Stimulated activated naive CD8-positive, alpha-beta T cell treated with anti-CD3 and anti-CD28 coated beads, Interleukin-15, Interleukin-2, amounts not matched to agents 100 U/mL and 50 U/mL, for 24 hours (primary cell): ENCODE measurements at regions not wholly inside any gene's neighbourhood (a gene's known extent, or its start where the extent isn't known, plus 50 kb on each side); places are given as distances from the start of the nearest gene placed in this dataset.
"Not testable (repeated sequence)": the region's sequence is repeated elsewhere in the genome, so short reads cannot be mapped to it uniquely, and the experiment has no call there.

ENCODE experiments used
- ATAC-seq: fragments of 150-1000 bp; cut with Tn5 transposase; one replicate; pipeline ENCODE4 v1.10.0; 2021
- DNase-seq: peaks from one replicate; pipeline ENCODE4 v3.0.0; 2021

DNA sequence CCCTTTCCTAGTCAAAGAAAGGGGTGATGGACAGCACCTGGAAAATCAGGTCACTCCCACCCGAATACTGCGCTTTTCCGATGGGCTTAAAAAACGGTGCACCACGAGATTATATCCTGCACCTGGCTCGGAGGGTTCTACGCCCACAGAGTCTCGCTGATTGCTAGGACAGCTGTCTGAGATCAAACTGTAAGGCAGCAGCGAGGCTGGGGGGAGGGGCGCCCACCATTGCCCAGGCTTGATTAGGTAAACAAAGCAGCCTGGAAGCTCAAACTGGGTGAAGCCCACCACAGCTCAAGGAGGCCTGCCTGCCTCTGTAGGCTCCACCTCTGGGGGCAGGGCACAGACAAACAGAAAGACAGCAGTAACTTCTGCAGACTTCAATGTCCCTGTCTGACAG is 783.4 kb downstream of the NSUN3 start:
- not testable (repeated sequence) for ATAC-seq, DNase-seq

DNA sequence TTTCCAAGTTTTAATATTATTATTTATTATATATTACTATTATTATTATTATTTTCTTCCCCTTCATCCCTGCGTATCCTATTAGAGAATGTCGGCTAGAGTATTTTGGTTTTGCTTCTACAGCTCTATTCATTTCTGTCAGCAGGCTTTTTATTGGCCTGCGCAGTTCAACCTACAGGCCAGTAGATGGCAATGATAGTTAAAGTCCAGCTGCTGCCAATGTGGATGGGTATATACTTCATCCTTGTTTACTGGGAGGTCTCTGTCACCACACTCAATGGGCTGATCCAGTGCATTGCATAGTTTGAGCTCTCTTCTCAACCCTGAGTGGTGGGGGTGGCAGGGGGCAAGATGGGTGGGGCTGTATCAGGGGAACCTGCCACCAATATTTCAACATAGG is 799.8 kb downstream of the NSUN3 start:
- ATAC-seq (no peak), DNase-seq (no peak)

DNA sequence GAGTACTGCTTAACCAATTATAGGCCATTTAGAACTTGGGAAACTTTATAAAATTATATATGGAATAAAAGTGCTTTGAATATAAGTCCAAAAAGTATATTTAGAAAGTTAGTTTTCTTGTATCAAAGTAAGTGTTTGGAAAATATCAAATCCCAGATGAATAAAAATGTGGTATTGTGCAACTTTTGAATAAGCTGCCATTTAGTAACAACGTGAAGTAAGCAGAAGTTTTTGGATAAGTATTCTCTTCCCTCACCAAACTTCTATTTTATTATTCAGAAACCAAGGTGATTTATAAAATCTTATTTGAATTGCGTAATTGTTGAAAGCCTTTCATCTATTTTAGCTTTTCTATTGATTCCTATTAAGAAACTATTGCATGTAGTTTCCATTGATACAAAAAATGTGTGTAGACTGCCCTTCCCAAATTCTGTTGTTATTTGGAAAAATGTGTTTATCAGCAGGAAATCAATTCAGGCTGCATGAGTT is 806.2 kb downstream of the NSUN3 start:
- ATAC-seq (no peak), DNase-seq (no peak)

DNA sequence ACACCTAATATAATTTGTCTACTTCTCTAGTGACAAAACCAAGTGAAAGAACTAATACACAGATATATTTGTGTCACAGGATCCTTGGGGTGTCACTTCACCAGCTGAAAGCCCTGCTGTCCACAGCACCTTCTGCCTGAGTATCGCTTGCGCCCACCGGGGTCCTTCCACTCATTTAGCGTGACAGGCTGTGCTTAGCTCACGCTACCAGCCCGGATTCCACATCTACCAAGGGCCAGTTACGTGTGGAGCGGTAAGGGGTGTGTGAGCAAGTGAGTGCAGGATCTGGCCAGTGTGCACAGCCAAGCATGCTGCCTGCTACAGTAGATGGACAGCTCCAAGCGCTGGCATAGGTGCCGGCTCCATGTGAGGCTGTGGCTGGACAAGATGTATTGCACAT is 810.9 kb downstream of the NSUN3 start:
- DNase-seq (no peak), ATAC-seq (no peak)

DNA sequence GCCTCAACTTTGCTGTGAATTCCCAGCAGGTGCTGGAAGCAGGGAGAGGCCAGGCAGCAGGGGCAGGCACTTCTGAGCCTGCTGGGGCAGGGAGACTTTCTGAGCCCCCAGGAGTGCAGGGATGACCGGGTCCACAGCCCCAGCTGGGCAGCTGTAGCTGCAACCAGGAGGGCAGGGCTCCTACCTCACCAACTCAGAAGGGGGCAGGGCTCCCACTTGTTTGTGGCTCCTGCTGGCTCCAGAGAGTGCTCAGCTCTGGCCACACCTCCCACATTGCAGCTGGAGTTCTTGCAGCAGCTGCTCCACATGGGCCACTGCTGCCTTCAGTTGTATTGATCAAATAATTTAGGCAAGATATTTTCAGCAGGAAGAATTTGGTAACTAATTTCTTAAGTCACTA is 812.3 kb downstream of the NSUN3 start:
- ATAC-seq (no peak), DNase-seq (no peak)

DNA sequence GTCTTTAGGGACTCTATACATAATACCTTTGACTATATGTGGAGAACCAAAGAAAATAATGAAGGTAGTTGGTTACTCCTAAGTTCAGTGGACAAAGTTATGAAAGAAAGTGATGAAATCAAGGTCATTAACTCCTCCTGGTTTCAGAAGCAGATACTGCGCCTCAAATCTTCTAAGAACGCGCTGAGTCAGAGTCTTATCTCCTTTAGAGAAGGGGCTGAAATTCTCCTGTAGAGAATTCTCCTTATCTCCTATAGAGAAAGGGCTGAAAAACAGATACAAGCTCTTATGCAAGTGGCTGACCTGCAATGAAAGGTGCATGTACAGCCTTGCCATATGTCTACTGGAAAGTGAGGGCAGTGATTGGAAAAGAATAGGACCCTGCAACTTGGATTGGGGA is 824.2 kb downstream of the NSUN3 start:
- no peak for DNase-seq

DNA sequence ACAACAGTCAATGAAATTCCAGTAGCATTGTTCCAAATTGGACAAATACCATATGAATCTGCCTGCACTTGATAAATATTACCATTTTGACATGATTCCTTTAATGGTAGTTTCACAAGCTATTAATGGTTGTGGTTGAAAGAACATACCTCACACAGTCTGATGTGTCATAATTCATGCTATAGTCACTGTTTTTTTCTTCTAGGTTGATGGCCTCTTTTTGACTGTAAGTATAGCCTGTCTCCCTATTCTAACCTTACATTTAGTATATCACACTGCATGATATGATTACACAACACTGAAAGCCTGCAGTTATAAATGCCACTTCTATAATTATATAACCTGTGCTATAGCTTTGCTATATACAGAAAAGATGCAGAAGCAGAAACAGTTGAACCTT is 834.1 kb downstream of the NSUN3 start:
- DNase-seq (no peak), ATAC-seq (no peak)

More for the DNA sequence above, 824.2 kb downstream of the NSUN3 start:
- no peak for ATAC-seq

DNA sequence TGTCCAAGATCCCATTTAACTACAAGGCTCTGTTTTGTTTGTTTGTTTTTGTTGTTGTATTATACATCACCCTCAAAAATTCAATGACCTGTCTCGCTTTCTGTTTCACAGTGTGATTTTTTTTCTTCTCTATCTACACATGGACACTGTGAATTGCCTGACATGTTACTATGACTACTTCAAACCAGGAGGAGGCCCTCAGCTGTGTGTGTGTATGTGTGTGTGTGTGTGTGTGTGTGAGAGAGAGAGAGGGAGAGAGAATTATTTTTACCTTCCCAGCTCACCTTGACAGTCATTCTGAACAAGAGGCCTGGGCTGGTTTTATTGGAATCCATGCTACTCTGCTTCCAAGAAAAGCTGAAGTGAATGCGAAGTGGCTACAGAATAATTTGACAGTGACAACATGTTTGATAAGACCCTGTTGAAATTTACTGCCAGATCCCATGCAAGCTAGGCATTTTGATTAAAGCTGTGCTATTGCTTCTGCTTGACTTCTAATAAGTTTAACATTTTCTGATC is 841.4 kb downstream of the NSUN3 start:
- no peak for ATAC-seq
- no peak for DNase-seq

DNA sequence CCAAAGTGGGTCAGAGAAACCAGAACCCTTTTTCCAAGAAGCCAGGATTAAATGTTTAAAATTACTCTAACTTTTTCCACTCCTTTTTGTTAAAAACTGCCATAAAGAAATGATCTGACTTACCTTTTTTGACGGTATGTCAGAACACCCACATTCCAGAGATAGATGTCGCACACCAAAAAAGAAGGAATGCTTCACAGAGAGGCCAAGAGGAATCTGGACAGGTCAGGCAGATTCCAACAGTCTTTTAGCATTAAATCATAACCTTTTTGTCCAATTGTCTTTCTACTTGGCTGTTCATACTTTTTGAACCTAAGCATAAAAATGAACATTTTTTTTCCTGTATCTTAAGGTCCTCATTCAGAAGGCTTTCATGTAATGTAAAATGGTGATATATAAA is 846.9 kb downstream of the NSUN3 start:
- DNase-seq (no peak), ATAC-seq (no peak)

DNA sequence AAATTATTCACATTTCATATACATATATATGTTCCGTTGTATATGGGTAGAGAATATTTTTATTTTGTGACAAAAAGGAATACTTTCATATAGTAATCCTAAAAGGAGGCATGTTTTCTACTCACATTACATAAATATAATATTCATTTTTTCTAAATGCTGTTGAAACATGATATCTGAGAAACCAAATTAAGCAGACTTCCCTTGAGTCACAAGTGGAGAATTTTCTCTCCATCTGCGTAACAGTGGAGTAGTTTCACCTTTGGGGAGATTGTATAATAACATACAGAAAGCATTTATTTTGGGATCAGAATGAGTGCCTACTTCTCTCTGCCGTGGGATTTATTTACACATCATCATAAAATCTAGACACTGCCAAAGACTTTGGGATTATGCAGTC is 849.8 kb downstream of the NSUN3 start:
- no peak for ATAC-seq
- DNase-seq: no peak

DNA sequence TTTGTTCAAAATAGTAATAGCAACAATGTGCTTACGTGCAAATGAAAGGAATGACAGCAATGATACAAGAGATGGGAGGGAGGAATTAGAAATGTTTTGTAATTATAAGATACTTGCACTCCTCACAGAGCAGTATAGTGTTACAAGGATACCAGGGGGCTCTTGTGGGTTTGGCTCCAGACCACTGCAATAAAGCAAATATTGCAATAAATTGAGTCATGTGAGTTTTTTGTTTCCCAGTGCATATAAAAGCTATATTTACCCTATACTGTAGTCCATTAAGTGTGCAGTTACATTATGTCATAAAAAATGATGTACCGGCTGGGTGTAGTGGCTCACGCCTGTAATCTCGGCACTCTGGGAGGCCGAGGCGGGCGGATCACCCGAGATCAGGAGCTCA is 864.3 kb downstream of the NSUN3 start:
- no peak for ATAC-seq
- no peak for DNase-seq

DNA sequence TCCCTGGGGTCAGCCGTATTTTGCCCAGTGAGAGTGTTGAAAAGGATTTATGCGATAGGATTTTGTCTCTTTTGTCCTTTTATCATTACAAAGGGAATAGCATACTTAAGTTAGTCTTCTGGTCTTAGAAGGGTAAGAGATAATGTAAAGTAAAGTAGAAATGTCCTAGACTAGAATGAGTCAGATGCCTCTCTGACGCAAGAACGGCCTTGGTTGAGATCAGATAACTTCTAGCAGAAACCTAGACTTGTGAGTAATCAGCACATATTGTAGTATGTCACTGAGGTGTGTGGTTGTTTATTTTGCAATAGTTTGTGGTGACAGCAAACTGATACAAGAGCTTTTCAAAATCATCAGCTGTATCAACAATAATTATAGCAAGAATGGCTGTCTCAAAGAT is 866.1 kb downstream of the NSUN3 start:
- ATAC-seq: no peak
- no peak for DNase-seq

DNA sequence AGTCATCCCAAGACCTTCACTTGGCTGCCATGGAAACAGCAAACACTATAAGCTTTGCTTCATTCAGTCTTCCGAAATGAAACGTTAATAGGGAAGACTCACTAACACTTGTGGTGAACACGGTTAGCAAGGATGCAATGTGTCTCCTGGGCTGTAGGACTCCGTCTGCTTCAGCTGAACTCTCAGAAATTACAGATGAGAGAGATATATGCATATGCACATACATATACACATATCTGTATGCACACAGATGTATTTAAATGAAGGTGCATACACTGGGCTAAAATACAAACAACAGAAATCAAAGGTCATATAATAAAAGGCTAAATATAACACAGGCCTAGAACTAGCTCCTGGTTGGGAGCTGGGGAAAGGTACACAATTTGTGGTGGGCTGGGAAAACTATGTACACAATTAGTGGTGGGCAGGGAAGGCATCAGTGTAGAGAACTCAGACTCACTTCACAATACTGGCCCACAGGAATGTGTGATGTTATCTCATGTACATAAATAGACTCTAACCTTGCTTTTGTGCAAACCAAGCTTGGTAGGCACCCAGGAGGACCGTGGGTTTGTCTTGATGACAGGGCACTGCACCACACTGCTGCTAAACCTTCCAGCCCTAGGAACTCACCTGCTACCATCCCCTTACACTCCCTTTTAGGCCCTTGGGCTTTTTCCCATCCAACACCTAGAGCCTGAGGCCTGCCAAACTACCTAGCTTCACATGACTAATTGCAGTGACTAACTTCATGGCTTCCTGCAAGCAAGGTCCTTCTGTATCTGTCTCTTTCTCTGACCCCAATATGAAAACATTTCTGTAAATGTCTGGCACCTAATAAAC is 873.1 kb downstream of the NSUN3 start:
- DNase-seq (no peak), ATAC-seq (no peak)

DNA sequence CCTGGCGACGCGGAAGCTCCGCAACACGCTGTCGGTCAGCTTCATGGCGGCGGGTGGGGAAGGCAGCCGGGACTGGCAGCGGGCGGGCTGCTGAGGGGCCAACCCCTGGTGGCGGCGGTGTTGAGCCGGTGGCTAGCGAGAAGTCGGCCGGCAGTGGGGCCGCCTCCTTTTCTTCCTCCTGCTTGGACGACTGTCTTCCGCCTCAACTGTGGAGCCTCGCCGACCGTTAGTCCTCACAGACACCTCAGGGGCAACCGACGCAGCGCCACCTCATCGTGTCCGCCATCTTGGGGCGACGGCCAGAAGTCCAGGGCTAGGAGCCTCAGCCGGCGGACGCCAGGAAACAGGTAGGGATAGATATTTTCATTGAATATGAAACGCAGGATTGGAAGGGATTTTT is 875.1 kb downstream of the NSUN3 start:
- no peak for ATAC-seq
- no peak for DNase-seq

DNA sequence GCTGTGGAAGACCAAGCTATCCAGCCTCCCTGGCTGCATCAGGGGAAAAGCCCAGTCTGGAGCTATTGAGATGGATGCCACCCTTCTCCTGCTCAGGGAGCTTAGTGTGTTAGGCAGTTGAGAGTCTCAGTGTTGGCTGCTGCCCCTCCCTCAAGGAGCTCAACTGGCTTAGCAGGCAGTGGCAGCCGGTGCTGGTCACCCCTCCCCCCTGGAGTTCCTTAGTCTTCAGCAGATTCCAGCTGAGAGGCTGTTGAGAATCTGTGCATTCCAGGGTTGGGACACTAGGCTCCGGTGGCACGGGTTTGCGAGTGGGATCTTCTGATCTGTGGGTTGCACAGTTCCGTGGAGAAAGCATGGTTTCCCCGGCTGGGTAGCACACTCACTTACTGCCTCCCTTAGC is 883.8 kb downstream of the NSUN3 start:
- no peak for ATAC-seq
- DNase-seq: no peak

DNA sequence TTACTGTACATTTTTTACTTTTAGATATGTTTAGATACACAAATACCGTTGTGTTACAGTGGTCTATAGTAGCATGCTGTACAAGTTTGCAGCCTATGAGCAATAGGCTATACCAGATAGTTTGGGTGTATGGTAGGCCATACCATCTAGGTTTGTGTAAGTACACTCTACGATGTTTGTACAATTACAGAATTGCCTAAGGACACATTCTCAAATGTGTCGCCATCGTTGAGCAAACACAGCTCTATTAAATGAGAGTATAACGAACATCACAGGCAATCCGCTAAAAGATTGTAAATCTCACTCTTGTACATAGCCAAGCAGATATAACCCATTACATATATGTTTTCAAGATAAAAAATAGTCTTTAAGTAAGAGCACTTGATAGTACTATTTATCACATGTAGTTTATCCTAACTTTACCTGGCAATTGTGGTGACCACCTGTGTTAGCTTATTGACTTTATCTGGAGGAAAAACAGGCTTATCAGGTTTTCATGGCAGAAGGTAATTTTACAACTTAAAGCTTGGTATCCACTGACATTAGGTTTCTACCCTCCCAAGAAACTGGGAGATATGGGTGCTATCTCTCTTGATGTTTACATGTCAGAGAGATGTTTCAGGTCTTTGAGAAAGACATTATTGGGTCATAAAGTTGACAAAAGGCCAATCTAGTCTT is 898.7 kb downstream of the NSUN3 start:
- ATAC-seq: no peak
- no peak for DNase-seq

DNA sequence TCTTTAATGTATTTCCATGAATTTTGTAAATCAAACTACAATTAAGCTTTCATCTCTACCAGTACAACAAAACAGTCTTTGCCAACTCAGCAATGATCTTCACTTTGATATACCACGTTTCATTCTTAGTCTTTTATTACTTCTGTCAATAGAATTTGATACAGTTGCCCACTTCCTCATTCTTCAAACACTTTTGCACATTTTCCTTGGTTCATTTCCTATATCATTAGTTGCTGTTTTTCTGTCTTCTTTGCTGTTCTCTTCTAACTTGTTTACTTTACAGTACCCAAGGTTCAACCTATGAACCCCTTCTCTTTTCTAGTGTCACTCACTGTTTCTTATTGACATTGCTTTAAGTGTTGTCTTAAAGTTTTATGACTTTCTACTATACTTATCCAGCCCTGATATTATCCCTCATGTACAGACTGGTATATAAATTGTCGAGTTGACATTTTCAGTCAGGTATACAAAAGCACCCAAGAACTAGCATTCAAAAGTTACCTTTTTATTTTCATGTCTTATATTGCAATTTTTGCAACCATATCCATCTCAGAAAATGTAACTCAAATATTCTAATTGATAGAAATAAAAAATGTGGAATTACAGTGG is 903.1 kb downstream of the NSUN3 start:
- no peak for DNase-seq
- ATAC-seq: no peak

DNA sequence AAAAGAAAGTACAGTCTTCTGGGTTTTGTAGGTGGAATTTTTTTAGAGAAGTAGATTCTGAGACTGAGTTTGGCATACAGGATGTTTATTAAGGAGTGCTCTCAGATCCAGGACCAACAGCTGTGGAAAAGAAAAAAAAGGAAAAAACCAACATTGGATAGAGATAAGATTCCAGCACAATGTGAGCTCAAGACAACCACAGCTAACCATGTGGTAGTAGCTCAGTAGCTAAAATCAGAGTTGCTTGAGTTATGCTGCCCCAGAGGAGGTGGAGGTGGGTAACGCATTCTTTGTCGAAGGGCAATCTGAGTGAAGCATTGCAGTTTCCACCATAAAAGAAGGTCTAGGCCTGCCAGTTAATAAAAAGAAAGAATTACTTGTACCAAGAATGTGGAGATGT is 904.3 kb downstream of the NSUN3 start:
- no peak for DNase-seq

DNA sequence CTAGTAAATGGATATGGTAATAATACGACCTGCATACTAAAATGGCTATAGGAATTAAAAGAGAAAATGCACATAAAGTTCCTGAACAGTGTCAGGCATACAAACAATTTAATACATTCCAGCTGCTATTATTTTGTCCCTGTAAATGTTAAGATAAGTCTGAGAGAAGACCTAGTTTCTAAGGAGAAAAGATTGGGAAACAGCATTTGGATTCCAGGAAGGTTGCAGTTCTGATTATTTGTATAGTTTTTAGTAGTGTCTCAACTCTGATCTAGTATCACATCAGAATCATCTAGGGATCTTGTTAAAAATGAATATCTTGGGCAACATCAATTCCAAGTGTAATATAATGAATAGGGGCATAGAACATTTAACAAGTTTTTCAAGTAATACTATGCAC is 905.7 kb downstream of the NSUN3 start:
- ATAC-seq (no peak), DNase-seq (no peak)

More for the DNA sequence above, 904.3 kb downstream of the NSUN3 start:
- ATAC-seq: no peak

DNA sequence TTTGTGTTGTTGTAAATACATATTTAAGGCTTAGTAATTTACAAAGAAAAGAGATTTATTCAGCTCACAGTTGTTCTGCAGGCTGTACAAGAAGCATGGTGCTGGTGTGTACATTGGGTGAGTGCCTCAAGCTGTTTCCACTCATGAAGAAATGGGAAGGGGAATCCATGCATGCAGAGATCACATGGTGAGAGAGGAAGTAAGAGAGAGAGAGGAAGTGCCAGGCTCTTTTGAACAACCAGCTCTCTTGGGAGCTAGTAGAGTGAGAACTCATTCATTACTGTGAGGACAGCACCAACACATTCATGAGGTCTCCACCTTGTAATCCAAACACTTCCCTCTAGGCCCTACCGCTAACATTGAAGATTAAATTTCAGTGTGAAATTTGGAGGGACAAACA is 909.2 kb downstream of the NSUN3 start:
- no peak for DNase-seq
- no peak for ATAC-seq

DNA sequence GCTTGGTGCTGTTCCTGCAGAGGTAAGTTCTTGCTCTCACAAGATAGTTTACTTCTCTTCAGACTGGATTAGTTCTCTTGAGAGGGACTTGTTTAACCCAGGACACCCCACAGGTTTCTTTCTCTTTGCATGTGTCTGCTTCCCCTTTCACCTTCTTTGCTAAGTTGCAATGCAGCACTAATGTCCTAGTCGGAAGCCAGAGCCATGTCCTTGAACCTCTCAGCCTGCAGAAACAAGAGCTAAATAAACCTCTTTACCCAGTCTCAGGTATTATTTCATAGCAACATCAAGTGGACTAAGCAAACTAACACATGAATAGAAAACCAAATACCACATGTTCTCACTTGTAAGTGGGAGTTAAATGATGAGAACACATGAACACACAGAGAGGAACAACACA is 915.2 kb downstream of the NSUN3 start:
- ATAC-seq: no peak
- no peak for DNase-seq

DNA sequence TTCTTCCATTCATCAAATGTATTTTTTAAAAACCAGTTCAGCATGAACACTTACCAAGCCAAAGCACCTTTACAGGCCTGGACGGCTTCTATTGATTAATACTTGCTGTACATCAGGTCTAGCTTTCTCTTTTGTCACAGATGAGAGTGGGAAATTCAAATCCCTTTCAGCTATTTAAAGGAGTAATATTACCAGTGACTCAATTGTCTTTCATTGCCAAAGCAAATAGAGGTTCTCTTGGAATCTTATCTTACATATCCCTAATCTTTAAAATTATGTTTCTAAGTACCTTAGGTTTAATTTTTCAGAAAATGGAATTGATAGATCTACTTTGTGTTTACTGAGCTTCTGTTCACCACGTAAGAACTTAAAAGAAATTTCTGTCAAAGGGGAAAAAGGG is 922.9 kb downstream of the NSUN3 start:
- no peak for DNase-seq
- no peak for ATAC-seq
